ENCODE measurements at regions not wholly inside any gene's neighbourhood (a gene's known extent, or its start where the extent isn't known, plus 50 kb on each side); places are given as distances from the start of the nearest gene placed in this dataset.

DNA sequence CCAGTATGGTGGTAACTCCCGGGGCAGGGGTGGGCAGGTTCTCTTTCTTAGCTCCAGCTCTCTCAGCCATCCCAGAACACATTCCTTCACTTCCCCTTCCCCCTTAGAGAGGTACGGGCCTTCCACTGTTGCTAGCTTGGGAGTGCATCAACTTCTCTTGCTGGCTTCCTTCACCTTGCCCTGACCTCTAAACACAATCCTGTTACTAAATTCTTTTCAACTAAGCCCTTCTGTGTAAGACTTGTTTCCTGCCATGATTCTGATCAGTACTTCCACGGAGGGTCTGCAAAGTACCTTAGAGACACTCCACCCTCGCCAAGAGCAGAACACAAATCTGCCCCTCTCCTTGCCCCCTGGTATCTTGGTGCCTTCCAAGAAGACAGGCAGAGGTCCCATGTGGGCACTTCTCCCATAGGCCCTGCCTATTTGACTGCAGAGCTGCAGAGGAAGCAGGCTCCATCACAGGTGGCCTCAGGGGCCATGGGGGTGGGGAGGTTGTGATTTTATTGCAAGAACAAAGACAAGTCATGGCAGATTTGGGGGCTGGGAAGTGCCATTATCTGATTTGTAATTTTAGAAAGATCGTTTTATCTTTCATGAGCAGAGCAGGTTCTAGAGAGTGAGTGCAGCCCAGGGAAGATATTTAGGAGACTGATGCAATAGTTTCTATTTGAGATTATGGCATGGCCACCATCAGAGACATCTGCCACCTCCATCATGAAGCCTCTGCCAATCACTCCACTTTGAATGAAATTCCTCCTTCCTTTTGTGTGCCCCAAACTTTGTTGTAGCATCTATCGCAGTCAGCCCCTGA lies 182.5 kb upstream of the JUN start:
- in situ Hi-C loops (cut with HindIII; ENCODE audit: low pct_unique_long_range_greater_than_20kb, low sequenced_read_pairs), result no loop called here
- no peaks in the 10 kb centered on the region for H3K4me1 ChIP-seq (ENCODE audit: control insufficient read depth, insufficient read depth, low read length)
- H3K9me3 ChIP-seq (ENCODE audit: control insufficient read depth, insufficient read depth, low read depth, low read length), result no peaks in the 10 kb centered on the region
- H3K4me3 ChIP-seq (ENCODE audit: low read depth in 2 of 2, low read length in 2 of 2), result no peak overlapping the region
- DNase-seq (ENCODE audit: low read depth, low spot score), result no peak
- CTCF ChIA-PET, result no interaction called here
- POLR2A ChIA-PET, result no interaction called here
- TF ChIP-seq SIN3A (IDR thresholded peaks at IDR 0.05; ENCODE audit: borderline replicate concordance, insufficient read depth, low read depth, low read length) (no peak), TCF7L2 (IDR thresholded peaks at IDR 0.05; ENCODE audit: low read depth, low read length) (no peak), REST (IDR thresholded peaks at IDR 0.05; ENCODE audit: insufficient read depth in 1 of 2, low read depth in 2 of 2, low read length in 1 of 2) (no peak), CTCF (IDR thresholded peaks at IDR 0.05) (no peak), POLR2AphosphoS5 (IDR thresholded peaks at IDR 0.05; ENCODE audit: low read depth, low read length) (no peak)
- ATAC-seq, result no peak
- H3K27ac ChIP-seq (ENCODE audit: low read length), result no peak overlapping the region
- intact Hi-C loops (cut with micrococcal nuclease; ENCODE audit: unreplicated experiment), result no loop called here
- BruUV-seq (replicated peaks), result no TSS peak
- no peaks in the 10 kb centered on the region for H3K36me3 ChIP-seq (ENCODE audit: control insufficient read depth, insufficient read depth, low read length)
- H3K27me3 ChIP-seq (ENCODE audit: control insufficient read depth, insufficient read depth, low read length), result no peaks in the 10 kb centered on the region

- no peak for ATAC-seq
- Histone ChIP-seq H3K4me1 (ENCODE audit: control insufficient read depth, insufficient read depth, low read length) (no peaks in the 10 kb centered on the region), H3K4me3 (ENCODE audit: low read depth in 2 of 2, low read length in 2 of 2) (no peak overlapping the region), H3K9me3 (ENCODE audit: control insufficient read depth, insufficient read depth, low read depth, low read length) (no peaks in the 10 kb centered on the region), H3K27me3 (ENCODE audit: control insufficient read depth, insufficient read depth, low read length) (no peaks in the 10 kb centered on the region), H3K27ac (ENCODE audit: low read length) (no peak overlapping the region), H3K36me3 (ENCODE audit: control insufficient read depth, insufficient read depth, low read length) (no peaks in the 10 kb centered on the region)
- ChIA-PET CTCF (interaction anchor here (0.7 kb wide), 1 partner anchor 679 kb away, joined by 3 read pairs; no protein-coding TSS in a partner anchor), POLR2A (no interaction called here)
- intact Hi-C loops (cut with micrococcal nuclease; ENCODE audit: unreplicated experiment) (no loop called here), in situ Hi-C loops (cut with HindIII; ENCODE audit: low pct_unique_long_range_greater_than_20kb, low sequenced_read_pairs) (no loop called here)
- TF ChIP-seq TCF7L2 (IDR thresholded peaks at IDR 0.05; ENCODE audit: low read depth, low read length) (no peak), SIN3A (IDR thresholded peaks at IDR 0.05; ENCODE audit: borderline replicate concordance, insufficient read depth, low read depth, low read length) (no peak), POLR2AphosphoS5 (IDR thresholded peaks at IDR 0.05; ENCODE audit: low read depth, low read length) (no peak)
- no TSS peak for BruUV-seq (replicated peaks)
- no peak for DNase-seq (ENCODE audit: low read depth, low spot score)
Measured at GRCh38 chr1:58966917-58967740, 183.3 kb upstream of the JUN start.
